ENCODE measurements at regions not wholly inside any gene's neighbourhood (a gene's known extent, or its start where the extent isn't known, plus 50 kb on each side); places are given as distances from the start of the nearest gene placed in this dataset.
"Not testable (repeated sequence)": the region's sequence is repeated elsewhere in the genome, so short reads cannot be mapped to it uniquely, and the experiment has no call there.

GRCh38 chr2:116537811-116538210 lies 1276.7 kb upstream of the DDX18 start:
- Histone ChIP-seq H3K27me3 (ENCODE audit: control insufficient read depth, insufficient read depth, low read length) (no peaks in the 10 kb centered on the region), H3K36me3 (ENCODE audit: control insufficient read depth, insufficient read depth, low read length) (no peaks in the 10 kb centered on the region), H3K27ac (ENCODE audit: low read length) (no peak overlapping the region), H3K9me3 (ENCODE audit: control insufficient read depth, insufficient read depth, low read length) (peaks cover 5% of the 10 kb centered on the region), H3K4me1 (ENCODE audit: control insufficient read depth, insufficient read depth, low read length) (no peaks in the 10 kb centered on the region), H3K4me3 (ENCODE audit: low read length) (no peak overlapping the region)
- no peak for DNase-seq
- WGBS (ENCODE audit: insufficient coverage): 83% methylated on average over 4 of the region's 5 CpGs
- H3K4me3 Mint-ChIP-seq: no peak overlapping the region
- H3K36me3 Mint-ChIP-seq: peaks cover 5% of the 10 kb centered on the region
- no peaks in the 10 kb centered on the region for H3K4me1 Mint-ChIP-seq
- no peaks in the 10 kb centered on the region for H3K27me3 Mint-ChIP-seq (ENCODE audit: low read depth in 2 of 2)
- intact Hi-C loops (cut with micrococcal nuclease): no loop called here
- H3K9me3 Mint-ChIP-seq: peaks cover 7 to 20% of the 10 kb centered on the region in 2 donors
- H3K27ac Mint-ChIP-seq: no peak overlapping the region
- no peak for ATAC-seq
- no peak for TF ChIP-seq CTCF (IDR thresholded peaks at IDR 0.05)

- no peak overlapping the region for H3K4me3 Mint-ChIP-seq
- DNase-seq: no peak
- Histone ChIP-seq H3K27me3 (ENCODE audit: control insufficient read depth, insufficient read depth, low read length) (no peaks in the 10 kb centered on the region), H3K36me3 (ENCODE audit: control insufficient read depth, insufficient read depth, low read length) (no peaks in the 10 kb centered on the region), H3K9me3 (ENCODE audit: control insufficient read depth, insufficient read depth, low read length) (peaks cover 5% of the 10 kb centered on the region), H3K4me3 (ENCODE audit: low read length) (no peak overlapping the region), H3K4me1 (ENCODE audit: control insufficient read depth, insufficient read depth, low read length) (no peaks in the 10 kb centered on the region), H3K27ac (ENCODE audit: low read length) (no peak overlapping the region)
- peaks cover 13% of the 10 kb centered on the region for H3K36me3 Mint-ChIP-seq
- H3K4me1 Mint-ChIP-seq: no peaks in the 10 kb centered on the region
- H3K27ac Mint-ChIP-seq: no peak overlapping the region
- WGBS (ENCODE audit: insufficient coverage): 69% methylated on average over 3 of the region's 3 CpGs
- no peaks in the 10 kb centered on the region for H3K27me3 Mint-ChIP-seq (ENCODE audit: low read depth in 2 of 2)
- TF ChIP-seq CTCF (IDR thresholded peaks at IDR 0.05): no peak
- ATAC-seq: no peak
- intact Hi-C loops (cut with micrococcal nuclease): no loop called here
- H3K9me3 Mint-ChIP-seq: peaks cover 15 to 20% of the 10 kb centered on the region in 2 donors
Measured at GRCh38 chr2:116545286-116546068, 1269.0 kb upstream of the DDX18 start.

GRCh38 chr2:116552738-116553419 lies 1261.6 kb upstream of the DDX18 start:
- peaks cover 5 to 34% of the 10 kb centered on the region in 2 donors for H3K9me3 Mint-ChIP-seq
- H3K27ac ChIP-seq (ENCODE audit: low read length); H3K27me3 Mint-ChIP-seq (ENCODE audit: low read depth in 2 of 2); H3K4me3 Mint-ChIP-seq; H3K36me3 ChIP-seq (ENCODE audit: control insufficient read depth, insufficient read depth, low read length); H3K9me3 ChIP-seq (ENCODE audit: control insufficient read depth, insufficient read depth, low read length); H3K27ac Mint-ChIP-seq; H3K27me3 ChIP-seq (ENCODE audit: control insufficient read depth, insufficient read depth, low read length); ATAC-seq; H3K4me1 Mint-ChIP-seq; H3K4me1 ChIP-seq (ENCODE audit: control insufficient read depth, insufficient read depth, low read length); intact Hi-C loops (cut with micrococcal nuclease); DNase-seq; H3K36me3 Mint-ChIP-seq; H3K4me3 ChIP-seq (ENCODE audit: low read length): not testable (repeated sequence)
- WGBS (ENCODE audit: insufficient coverage): 85% methylated on average over 20 of the region's 20 CpGs

GRCh38 chr2:116580209-116580608 lies 1234.3 kb upstream of the DDX18 start:
- peaks cover 13 to 18% of the 10 kb centered on the region in 2 donors for H3K9me3 Mint-ChIP-seq

More at GRCh38 chr2:116580209-116580608, 1234.3 kb upstream of the DDX18 start:
- no peak overlapping the region for H3K27ac Mint-ChIP-seq
- H3K27me3 ChIP-seq (ENCODE audit: control insufficient read depth, insufficient read depth, low read length): no peaks in the 10 kb centered on the region
- H3K4me3 ChIP-seq (ENCODE audit: low read length): no peak overlapping the region
- H3K36me3 ChIP-seq (ENCODE audit: control insufficient read depth, insufficient read depth, low read length): no peaks in the 10 kb centered on the region
- H3K36me3 Mint-ChIP-seq: peaks cover 6% of the 10 kb centered on the region
- DNase-seq (no peak), ATAC-seq (no peak)
- no peaks in the 10 kb centered on the region for H3K27me3 Mint-ChIP-seq (ENCODE audit: low read depth in 2 of 2)
- intact Hi-C loops (cut with micrococcal nuclease): no loop called here
- no peak overlapping the region for H3K27ac ChIP-seq (ENCODE audit: low read length)
- no peaks in the 10 kb centered on the region for H3K4me1 ChIP-seq (ENCODE audit: control insufficient read depth, insufficient read depth, low read length)
- TF ChIP-seq CTCF (IDR thresholded peaks at IDR 0.05): no peak
- no peaks in the 10 kb centered on the region for H3K4me1 Mint-ChIP-seq
- H3K9me3 ChIP-seq (ENCODE audit: control insufficient read depth, insufficient read depth, low read length): peaks cover 11% of the 10 kb centered on the region
- no CpG with 5 or more reads among the region's 3 CpGs for WGBS (ENCODE audit: insufficient coverage)
- H3K4me3 Mint-ChIP-seq: no peak overlapping the region

Measured in natural killer cell (primary cell).